Spleen (tissue), 7 donors: ENCODE measurements at regions not wholly inside any gene's neighbourhood (a gene's known extent, or its start where the extent isn't known, plus 50 kb on each side); places are given as distances from the start of the nearest gene placed in this dataset.

Source experiments
- POLR2AphosphoS5 ChIP-seq, 3 donors: sonication (generic); formaldehyde crosslinking; IDR thresholded peaks; one replicate each; pipeline ENCODE4 v1.5.1; 2017; ENCODE audit warnings: antibody characterized with exemption in 3 of 3
- TF ChIP-seq, protein P1 (sequence below), 11 experiments: fragments of 200-600 bp in 7 of 11; fragments of 450-650 bp in 4 of 11; sonication (generic) in 4 of 11; IDR thresholded peaks in 8 of 11; conservative IDR thresholded peaks in 3 of 11; 1 replicate in 7 of 11; 2 replicates in 4 of 11; pipeline versions ENCODE4 v1.4.0 to v1.8.0; 2016 to 2021; ENCODE audit warnings: antibody characterized with exemption in 11 of 11, inconsistent platforms in 4 of 11, mild to moderate bottlenecking in 1 of 11
- donor health status: DM: no; HTN: no; CAD: no; lungs with moderate emphysema.
- donor health status: DM: no; HTN: no; CAD: no.
- donor health status: DM: no; HTN: no; CAD: no.

- TF ChIP-seq, protein P1, sequence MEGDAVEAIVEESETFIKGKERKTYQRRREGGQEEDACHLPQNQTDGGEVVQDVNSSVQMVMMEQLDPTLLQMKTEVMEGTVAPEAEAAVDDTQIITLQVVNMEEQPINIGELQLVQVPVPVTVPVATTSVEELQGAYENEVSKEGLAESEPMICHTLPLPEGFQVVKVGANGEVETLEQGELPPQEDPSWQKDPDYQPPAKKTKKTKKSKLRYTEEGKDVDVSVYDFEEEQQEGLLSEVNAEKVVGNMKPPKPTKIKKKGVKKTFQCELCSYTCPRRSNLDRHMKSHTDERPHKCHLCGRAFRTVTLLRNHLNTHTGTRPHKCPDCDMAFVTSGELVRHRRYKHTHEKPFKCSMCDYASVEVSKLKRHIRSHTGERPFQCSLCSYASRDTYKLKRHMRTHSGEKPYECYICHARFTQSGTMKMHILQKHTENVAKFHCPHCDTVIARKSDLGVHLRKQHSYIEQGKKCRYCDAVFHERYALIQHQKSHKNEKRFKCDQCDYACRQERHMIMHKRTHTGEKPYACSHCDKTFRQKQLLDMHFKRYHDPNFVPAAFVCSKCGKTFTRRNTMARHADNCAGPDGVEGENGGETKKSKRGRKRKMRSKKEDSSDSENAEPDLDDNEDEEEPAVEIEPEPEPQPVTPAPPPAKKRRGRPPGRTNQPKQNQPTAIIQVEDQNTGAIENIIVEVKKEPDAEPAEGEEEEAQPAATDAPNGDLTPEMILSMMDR (IDR thresholded peaks at IDR 0.05 in 8 of 11, conservative IDR thresholded peaks at IDR 0.05 in 3 of 11): no peak
- no peak for TF ChIP-seq POLR2AphosphoS5 (IDR thresholded peaks at IDR 0.05)
These were observed 89.0 kb downstream of the NPAP1 start for GRCh38 chr15:24764375-24765171.
